ENCODE measurements at regions not wholly inside any gene's neighbourhood (a gene's known extent, or its start where the extent isn't known, plus 50 kb on each side); places are given as distances from the start of the nearest gene placed in this dataset.

GRCh38 chr14:48568688-48569087 lies 893.3 kb upstream of the MDGA2 start:
- no peak for TF ChIP-seq POLR2A (IDR thresholded peaks at IDR 0.05)
- TF ChIP-seq CTCF (IDR thresholded peaks at IDR 0.05 in 4 of 5, conservative IDR thresholded peaks at IDR 0.05 in 1 of 5) = no peak

Data from gastrocnemius medialis (tissue), 4 donors.